GM19455 (cell line): ENCODE measurements at regions not wholly inside any gene's neighbourhood (a gene's known extent, or its start where the extent isn't known, plus 50 kb on each side); places are given as distances from the start of the nearest gene placed in this dataset.

ENCODE experiments used
- ATAC-seq: cut with Tn5 transposase; IDR thresholded peaks from one replicate; pipeline ENCODE4 v1.9.1; 2021; ENCODE audit not compliant: unreplicated experiment

DNA sequence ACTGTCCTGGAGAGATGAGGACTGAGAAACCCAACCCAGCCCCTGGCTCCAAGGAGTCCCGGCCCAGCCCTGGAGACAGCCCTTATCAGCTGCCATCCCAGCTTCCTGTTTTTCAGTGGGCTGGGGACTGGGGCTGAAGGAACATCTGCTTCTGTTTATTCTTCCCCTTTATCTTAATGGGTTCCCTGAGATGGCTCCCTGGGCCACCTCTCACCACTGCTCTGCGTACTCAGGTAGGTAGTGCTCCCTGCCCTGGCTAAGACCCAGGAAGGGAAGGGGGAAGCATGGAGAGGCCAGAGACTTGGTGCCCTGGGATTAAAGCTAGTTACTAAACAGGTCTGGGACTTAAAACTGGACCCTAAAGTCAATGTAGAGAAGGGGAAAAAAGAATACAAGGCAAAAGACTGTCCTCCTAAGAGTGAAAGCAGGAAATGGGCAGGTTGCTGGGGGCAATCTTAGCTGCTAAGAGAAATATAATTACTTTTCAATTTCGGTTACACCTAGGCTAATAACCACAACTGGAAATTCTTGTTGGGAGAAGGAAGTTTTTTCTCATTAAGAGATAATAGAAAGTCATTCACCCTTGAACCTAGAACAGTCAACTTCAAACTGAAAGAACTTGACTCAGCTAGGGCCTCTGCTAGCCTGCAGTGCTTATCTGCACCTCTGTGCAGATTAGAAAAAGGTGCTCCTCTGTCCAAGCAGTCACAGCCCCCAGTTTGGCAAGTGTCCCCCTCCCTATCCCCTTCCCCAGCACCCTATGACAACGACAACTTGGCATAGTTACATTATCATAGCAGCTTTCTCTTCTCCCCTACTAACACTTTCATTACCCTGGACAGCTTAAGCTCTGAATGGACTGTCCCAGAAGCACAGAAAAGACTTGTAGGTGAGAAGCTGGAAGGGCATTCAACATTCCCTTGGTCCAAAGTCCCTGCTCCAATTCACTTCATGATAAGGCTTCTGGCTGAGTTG is 65.6 kb upstream of the KDM7A start:
- ATAC-seq: peak; percentile 76

GRCh38 chr7:140239653-140239935 is 62.8 kb upstream of the KDM7A start:
- no peak for ATAC-seq

DNA sequence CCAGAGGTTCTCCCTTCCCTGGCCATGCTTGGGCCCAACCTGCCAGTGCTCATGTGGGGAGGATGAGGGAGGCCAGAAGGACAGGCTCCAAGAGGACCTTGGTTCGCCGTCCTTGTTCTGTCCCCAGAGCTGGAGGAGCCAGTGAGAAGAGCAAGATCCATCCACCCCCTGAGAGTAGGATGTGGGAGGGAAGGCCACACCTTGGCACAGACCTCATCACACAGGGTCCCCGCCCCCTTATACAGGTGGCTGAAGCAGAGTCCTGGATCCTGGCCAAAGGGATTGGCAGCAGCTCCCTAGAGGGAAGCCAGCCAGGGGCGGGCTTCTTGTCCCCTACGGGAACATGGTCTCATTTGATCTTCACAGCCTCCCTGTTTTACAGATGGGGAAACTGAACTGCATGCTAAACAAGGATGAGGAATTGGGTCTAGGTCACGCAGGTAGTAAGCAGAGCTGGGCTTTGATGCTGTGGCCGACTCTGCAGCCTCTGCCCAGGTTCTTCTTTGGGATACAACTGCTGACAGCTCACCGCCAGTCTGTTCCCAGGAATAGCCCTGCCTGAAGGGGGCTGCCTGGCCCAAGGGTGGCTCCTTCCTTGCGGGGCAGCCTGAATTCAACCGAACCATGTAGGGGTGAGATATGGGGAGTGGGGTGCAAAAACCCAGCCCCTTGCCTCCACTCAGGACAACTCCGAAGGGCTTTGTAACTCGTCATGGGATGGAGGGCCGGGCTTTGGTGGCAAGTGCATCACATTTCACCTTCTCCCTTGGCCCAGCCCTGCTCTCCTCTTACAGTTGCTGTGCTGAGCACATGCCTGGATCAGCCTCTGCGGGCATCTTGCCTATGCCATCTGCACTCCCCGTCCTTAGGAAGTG is 62.2 kb upstream of the KDM7A start:
- ATAC-seq: no peak

GRCh38 chr7:140237390-140237789 is 60.6 kb upstream of the KDM7A start:
- no peak for ATAC-seq

DNA sequence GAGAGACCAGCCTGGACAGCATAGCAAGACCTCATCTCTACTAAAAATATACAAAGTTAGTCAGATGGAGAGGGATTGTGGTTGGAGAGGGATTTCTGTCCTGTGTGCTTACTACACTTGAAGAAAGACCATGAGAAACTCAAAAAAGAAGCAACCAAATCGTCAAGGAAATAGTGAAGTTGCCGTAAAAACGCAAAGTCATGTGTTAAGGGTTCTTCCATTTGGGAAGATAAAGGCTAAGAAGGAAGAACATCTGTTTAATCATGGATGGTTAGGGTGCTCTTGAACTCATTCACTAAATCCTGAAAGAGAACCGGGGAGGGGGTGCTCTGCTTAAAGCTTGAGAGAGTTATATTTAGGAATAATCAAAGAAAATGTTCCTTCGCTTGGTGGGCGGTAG is 59.8 kb upstream of the KDM7A start:
- no peak for ATAC-seq

- ATAC-seq: no peak
Measured at GRCh38 chr7:140235114-140235513, 58.3 kb upstream of the KDM7A start.

- no peak for ATAC-seq
Measured at GRCh38 chr7:140232957-140233917, 56.5 kb upstream of the KDM7A start.

DNA sequence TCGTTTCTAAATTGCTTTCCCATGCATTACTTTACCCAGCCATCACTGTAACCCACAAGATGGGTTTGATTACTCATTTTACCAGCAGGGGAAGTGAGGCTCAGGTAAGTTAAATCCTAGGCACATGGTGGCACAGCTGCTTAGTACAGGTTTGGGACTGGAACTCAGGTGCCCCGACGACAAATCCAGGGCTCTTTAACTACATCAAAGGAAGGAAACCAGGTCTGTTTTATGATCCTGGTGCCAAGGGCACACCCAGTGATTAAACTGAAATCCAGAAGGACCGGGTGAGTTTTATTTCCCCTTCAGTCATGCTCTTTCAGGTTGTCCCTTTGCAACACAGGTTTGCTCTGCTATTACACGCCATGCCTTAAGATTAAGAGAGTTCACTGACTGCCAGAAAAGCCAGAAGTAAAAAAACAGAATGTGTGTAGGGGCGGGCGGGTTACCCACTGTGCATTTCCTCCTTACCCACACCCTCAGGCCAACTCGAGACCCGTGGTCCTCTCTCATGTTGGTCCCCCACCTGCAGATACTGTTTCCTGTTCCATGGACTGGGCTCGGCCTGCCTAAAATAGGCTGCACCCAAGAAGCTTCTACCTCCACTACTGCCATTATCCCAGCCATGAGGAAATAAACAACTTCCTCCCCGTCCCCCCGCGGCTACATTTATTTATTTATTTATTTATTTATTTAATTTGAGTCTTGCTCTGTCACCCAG is 55.1 kb upstream of the KDM7A start:
- ATAC-seq: no peak

DNA sequence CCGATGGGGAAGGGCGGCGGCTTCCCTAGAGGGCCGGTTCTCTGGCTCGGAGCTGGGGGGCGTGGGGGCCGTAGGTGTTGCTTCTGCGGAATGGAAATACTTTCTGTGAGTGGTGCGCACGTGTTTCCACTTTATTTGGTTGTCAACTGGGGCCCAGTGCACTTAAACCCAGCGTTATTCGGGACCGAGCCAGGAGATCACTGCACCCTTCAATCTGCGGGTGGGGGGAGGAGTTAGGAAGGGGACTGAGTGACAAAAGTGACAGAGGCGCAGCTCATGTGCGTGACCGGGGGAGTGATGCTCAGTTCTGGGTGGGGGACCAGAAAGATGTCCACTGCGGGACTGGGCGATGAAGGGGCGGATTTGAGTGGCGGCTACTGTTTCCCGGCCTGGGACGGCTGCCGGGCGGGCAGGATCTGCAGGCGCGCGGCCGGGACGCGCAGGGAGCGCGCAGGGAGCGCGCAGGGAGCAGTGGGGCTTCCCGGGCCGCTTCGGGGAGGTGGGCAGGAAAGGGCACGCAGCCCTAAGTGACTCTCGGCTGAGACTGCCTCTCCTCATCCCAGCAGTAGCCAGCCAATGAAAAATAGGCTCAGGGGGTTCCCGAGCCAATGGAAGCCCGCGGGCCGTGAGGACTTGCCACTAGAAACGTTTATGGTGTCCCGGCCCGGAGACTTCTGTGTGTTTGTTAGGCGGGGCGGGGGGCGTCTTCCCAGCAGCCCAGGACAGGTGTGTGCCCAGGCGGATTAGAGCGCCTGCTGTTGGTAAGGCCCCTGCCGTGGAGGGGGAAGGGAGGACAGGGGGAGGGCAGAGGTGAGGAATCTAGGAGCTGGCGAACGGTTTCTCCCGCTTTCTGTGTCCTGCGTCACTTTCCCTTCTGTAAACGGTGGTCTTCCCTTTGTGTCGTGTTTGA is 54.3 kb upstream of the KDM7A start:
- ATAC-seq: no peak

GRCh38 chr7:140230516-140230860 is 53.7 kb upstream of the KDM7A start:
- ATAC-seq: peak; percentile 41

DNA sequence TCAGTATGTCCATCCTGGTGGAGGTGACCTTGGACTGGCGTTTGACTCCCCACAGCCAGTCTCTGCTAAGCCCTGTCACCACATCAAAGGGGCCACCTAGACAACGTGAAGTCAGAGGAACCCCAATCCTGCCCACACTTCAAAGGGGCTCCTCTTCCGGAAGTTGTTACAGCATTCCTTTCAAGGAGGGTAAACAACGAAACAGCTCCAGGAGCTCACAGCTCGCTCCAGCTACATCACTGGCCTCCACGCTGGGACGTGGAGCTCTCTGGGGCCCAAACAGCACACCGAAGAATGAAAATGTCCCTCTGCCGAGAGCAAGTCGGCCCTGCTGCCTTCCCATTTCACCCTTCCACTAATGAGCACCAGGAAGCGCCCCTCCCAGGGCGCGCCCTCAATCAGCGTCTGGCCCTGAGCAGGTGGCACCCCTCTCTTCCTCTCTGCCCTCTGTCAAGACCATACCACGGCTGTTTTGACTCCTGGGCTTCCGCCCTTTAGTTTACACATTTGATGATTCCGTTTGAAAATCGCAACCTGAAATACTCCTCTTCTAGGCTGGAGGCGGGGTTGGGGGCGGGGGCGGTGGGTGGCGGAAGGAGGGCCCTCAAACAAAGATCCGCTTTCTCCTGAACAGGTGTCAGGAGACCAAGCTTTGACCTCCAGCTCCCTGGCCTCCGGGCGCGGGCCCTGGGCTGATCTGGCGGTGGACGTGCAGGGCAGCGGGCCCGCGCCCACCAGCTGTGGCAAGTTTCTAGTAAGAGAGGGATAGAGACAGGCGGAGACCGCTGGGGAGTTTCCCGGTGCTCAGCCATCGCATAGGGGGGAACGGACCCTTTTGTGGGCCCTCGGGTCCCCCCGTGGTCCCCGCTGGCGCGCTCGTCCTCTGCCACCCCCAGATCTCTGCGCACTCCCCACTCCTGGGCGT is 53.1 kb upstream of the KDM7A start:
- ATAC-seq: peak; percentile 43

- ATAC-seq: no peak
Measured at GRCh38 chr7:140229101-140229525, 52.3 kb upstream of the KDM7A start.
